H9 (cell line): ENCODE measurements at regions not wholly inside any gene's neighbourhood (a gene's known extent, or its start where the extent isn't known, plus 50 kb on each side); places are given as distances from the start of the nearest gene placed in this dataset.

ENCODE experiments used
- DNase-seq: peaks from one replicate; pipeline ENCODE4 v3.0.0-alpha.2; 2017
- H2AFZ ChIP-seq: one replicate; pipeline ENCODE4 v1.6.1; 2013; ENCODE audit warnings: mild to moderate bottlenecking, low read length, control low read depth, moderate library complexity
- H2AK5ac ChIP-seq: 2 replicates; pipeline ENCODE4 v1.6.1; 2013; ENCODE audit warnings: low read length, control low read depth, mixed read lengths; ENCODE audit not compliant: insufficient read length
- H2BK120ac ChIP-seq: one replicate; pipeline ENCODE4 v1.6.1; 2013; ENCODE audit warnings: low read depth, mild to moderate bottlenecking, low read length, control low read depth, inconsistent platforms; ENCODE audit not compliant: poor library complexity, severe bottlenecking
- H2BK12ac ChIP-seq: 2 replicates; pipeline ENCODE4 v1.6.1; 2013; ENCODE audit warnings: low read length, control low read depth, mixed read lengths, low read depth; ENCODE audit not compliant: insufficient read length
- H2BK15ac ChIP-seq: 2 replicates; pipeline ENCODE4 v1.6.1; 2013; ENCODE audit warnings: low read depth, low read length, control low read depth
- H2BK20ac ChIP-seq: one replicate; pipeline ENCODE4 v1.6.1; 2013; ENCODE audit warnings: low read depth, mild to moderate bottlenecking, low read length, control low read depth, inconsistent platforms; ENCODE audit not compliant: poor library complexity, severe bottlenecking
- H2BK5ac ChIP-seq: 2 replicates; pipeline ENCODE4 v1.6.1; 2013; ENCODE audit warnings: low read length, control low read depth, mixed read lengths; ENCODE audit not compliant: insufficient read length
- H3K14ac ChIP-seq: 2 replicates; pipeline ENCODE4 v1.6.1; 2013; ENCODE audit warnings: low read length, control low read depth; ENCODE audit not compliant: insufficient read depth
- H3K18ac ChIP-seq: 2 replicates; pipeline ENCODE4 v1.6.1; 2013; ENCODE audit warnings: low read depth, mild to moderate bottlenecking, mixed read lengths, low read length, control low read depth; ENCODE audit not compliant: insufficient read length
- H3K23ac ChIP-seq: 2 replicates; pipeline ENCODE4 v1.6.1; 2013; ENCODE audit warnings: low read length, control low read depth, mixed read lengths, low read depth; ENCODE audit not compliant: insufficient read length
- H3K23me2 ChIP-seq: 2 replicates; pipeline ENCODE4 v1.6.1; 2013; ENCODE audit warnings: low read depth, mild to moderate bottlenecking, mixed read lengths, low read length, control low read depth; ENCODE audit not compliant: insufficient read length, poor library complexity, severe bottlenecking
- H3K27ac ChIP-seq: 2 replicates; pipeline ENCODE4 v1.5.1; 2013; ENCODE audit warnings: low read length, control low read depth, mixed read lengths, low read depth; ENCODE audit not compliant: insufficient read length
- H3K27me3 ChIP-seq: 2 replicates; pipeline ENCODE4 v1.6.1; 2013; ENCODE audit warnings: low read length, control low read depth, inconsistent platforms; ENCODE audit not compliant: insufficient read depth
- H3K4ac ChIP-seq: 2 replicates; pipeline ENCODE4 v1.6.1; 2013; ENCODE audit warnings: low read depth, mild to moderate bottlenecking, control low read depth, inconsistent platforms, low read length, moderate library complexity
- H3K4me1 ChIP-seq: 2 replicates; pipeline ENCODE4 v1.6.1; 2013; ENCODE audit warnings: low read length, control low read depth, inconsistent platforms; ENCODE audit not compliant: insufficient read depth
- H3K4me2 ChIP-seq: 2 replicates; pipeline ENCODE4 v1.6.1; 2013; ENCODE audit warnings: low read length, control low read depth, mixed read lengths; ENCODE audit not compliant: insufficient read length, insufficient read depth
- H3K56ac ChIP-seq: 2 replicates; pipeline ENCODE4 v1.6.1; 2013; ENCODE audit warnings: low read depth, mild to moderate bottlenecking, mixed read lengths, low read length, control low read depth; ENCODE audit not compliant: insufficient read length
- H3K79me1 ChIP-seq: 2 replicates; pipeline ENCODE4 v1.6.1; 2013; ENCODE audit warnings: low read depth, mild to moderate bottlenecking, moderate library complexity, low read length, control low read depth, inconsistent platforms; ENCODE audit not compliant: insufficient read depth, poor library complexity, severe bottlenecking
- H3K79me2 ChIP-seq: 2 replicates; pipeline ENCODE4 v1.6.1; 2013; ENCODE audit warnings: low read length, control low read depth, inconsistent platforms; ENCODE audit not compliant: insufficient read depth
- H3K9ac ChIP-seq: 2 replicates; pipeline ENCODE4 v1.6.1; 2013; ENCODE audit warnings: low read length, control low read depth, mixed read lengths; ENCODE audit not compliant: insufficient read length; ENCODE audit errors: extremely low read depth
- H3K9me3 ChIP-seq: one replicate; pipeline ENCODE4 v1.6.1; 2013; ENCODE audit warnings: low read depth, low read length, inconsistent platforms; ENCODE audit not compliant: control insufficient read depth
- H3T11ph ChIP-seq: one replicate; pipeline ENCODE4 v1.6.1; 2013; ENCODE audit warnings: mild to moderate bottlenecking, low read length, control low read depth, inconsistent platforms
- H4K20me1 ChIP-seq: one replicate; pipeline ENCODE4 v1.6.1; 2013; ENCODE audit not compliant: control insufficient read depth, insufficient read length, insufficient read depth
- H4K5ac ChIP-seq: 2 replicates; pipeline ENCODE4 v1.6.1; 2013; ENCODE audit warnings: low read depth, mild to moderate bottlenecking, mixed read lengths, low read length, control low read depth; ENCODE audit not compliant: insufficient read length
- H4K8ac ChIP-seq: replicated peaks from 2 replicates; pipeline ENCODE4 v1.6.1; 2013; ENCODE audit warnings: low read length, control low read depth, mixed read lengths, low read depth; ENCODE audit not compliant: insufficient read length
- H4K91ac ChIP-seq: 2 replicates; pipeline ENCODE4 v1.6.1; 2013; ENCODE audit warnings: low read depth, mild to moderate bottlenecking, moderate library complexity, mixed read lengths, low read length, control low read depth; ENCODE audit not compliant: insufficient read length
- H3K27ac Mint-ChIP-seq, 3 experiments: 2 replicates in 2 of 3; 3 replicates in 1 of 3; pipeline ENCODE4 v1.8.0; 2020 to 2021; ENCODE audit warnings: mixed read lengths in 3 of 3, mild to moderate bottlenecking in 1 of 3, moderate library complexity in 1 of 3
- H3K27me3 Mint-ChIP-seq: 2 replicates; pipeline ENCODE4 v1.8.0; 2021; ENCODE audit warnings: low read depth, mild to moderate bottlenecking, moderate library complexity, mixed read lengths
- H3K36me3 Mint-ChIP-seq, 3 experiments: 2 replicates in 2 of 3; 3 replicates in 1 of 3; pipeline ENCODE4 v1.8.0; 2020 to 2021; ENCODE audit warnings: low read depth in 3 of 3, mixed read lengths in 3 of 3; ENCODE audit not compliant: insufficient read depth in 1 of 3
- H3K4me1 Mint-ChIP-seq, 2 experiments: 2 replicates each; pipeline ENCODE4 v1.8.0; 2020; ENCODE audit warnings: mixed read lengths in 2 of 2
- H3K4me3 Mint-ChIP-seq, 2 experiments: 2 replicates in 1 of 2; 3 replicates in 1 of 2; pipeline ENCODE4 v1.8.0; 2020 to 2021; ENCODE audit warnings: mild to moderate bottlenecking in 2 of 2, mixed read lengths in 2 of 2, moderate library complexity in 1 of 2
- H3K9me3 Mint-ChIP-seq, 2 experiments: 2 replicates in 1 of 2; 3 replicates in 1 of 2; pipeline ENCODE4 v1.8.0; 2020; ENCODE audit warnings: mild to moderate bottlenecking in 2 of 2, mixed read lengths in 2 of 2, moderate library complexity in 1 of 2
- WGBS: extraction: QIAGEN DNeasy Blood & Tissue Kit; methylation state at CpG from one replicate; pipeline ENCODE4 v1.1.7; 2013; ENCODE audit warnings: missing lambda C conversion rate, low lambda C conversion rate, mixed read lengths; ENCODE audit not compliant: insufficient read length; ENCODE audit errors: extremely low coverage; 5-methylcytosine and 5-hydroxymethylcytosine counted together
- TF ChIP-seq, protein P1 (sequence below): fragments of 200-600 bp; sonication (generic); conservative IDR thresholded peaks from 3 replicates; pipeline ENCODE4 v1.8.0; 2021; ENCODE audit warnings: antibody characterized with exemption, mild to moderate bottlenecking

DNA sequence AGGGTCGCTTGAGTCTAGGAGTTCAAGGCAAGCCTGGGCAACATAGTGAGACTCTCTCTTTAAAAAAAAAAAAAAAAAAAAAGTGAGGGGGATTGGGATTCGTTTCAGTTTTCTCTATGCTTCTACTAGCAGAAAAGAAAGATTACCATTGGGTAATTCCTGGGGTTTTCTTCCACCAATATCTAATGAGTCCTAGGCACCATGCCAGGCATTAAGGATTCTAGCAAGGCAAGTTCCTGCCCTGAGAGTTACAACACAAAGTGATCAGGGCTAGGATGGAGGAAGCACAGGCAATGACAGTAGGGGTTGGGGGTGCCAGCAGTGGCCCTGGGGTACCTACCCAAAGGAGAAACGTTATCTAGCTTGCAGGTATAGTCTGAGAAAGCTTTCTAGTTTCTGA, 90.8 kb downstream of the PCDH1 start:
- H3K27ac ChIP-seq = no peak overlapping the region
- no peaks in the 10 kb centered on the region for H3K79me2 ChIP-seq
- H4K8ac ChIP-seq = no peak overlapping the region
- H3K4me3 Mint-ChIP-seq = no peak overlapping the region
- H2BK15ac ChIP-seq = no peak overlapping the region
- H3K9ac ChIP-seq = no peak overlapping the region
- no peaks in the 10 kb centered on the region for H3K79me1 ChIP-seq
- H2BK12ac ChIP-seq = no peak overlapping the region
- H2BK5ac ChIP-seq = no peak overlapping the region
- no peak overlapping the region for H3T11ph ChIP-seq
- H3K36me3 Mint-ChIP-seq = peaks cover 0 to 1% (median 0%) of the 10 kb centered on the region in 3 experiments; a peak in 1 of 7 replicates
- H3K4ac ChIP-seq = no peak overlapping the region
- TF ChIP-seq, protein P1, sequence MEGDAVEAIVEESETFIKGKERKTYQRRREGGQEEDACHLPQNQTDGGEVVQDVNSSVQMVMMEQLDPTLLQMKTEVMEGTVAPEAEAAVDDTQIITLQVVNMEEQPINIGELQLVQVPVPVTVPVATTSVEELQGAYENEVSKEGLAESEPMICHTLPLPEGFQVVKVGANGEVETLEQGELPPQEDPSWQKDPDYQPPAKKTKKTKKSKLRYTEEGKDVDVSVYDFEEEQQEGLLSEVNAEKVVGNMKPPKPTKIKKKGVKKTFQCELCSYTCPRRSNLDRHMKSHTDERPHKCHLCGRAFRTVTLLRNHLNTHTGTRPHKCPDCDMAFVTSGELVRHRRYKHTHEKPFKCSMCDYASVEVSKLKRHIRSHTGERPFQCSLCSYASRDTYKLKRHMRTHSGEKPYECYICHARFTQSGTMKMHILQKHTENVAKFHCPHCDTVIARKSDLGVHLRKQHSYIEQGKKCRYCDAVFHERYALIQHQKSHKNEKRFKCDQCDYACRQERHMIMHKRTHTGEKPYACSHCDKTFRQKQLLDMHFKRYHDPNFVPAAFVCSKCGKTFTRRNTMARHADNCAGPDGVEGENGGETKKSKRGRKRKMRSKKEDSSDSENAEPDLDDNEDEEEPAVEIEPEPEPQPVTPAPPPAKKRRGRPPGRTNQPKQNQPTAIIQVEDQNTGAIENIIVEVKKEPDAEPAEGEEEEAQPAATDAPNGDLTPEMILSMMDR = no peak
- H3K27me3 Mint-ChIP-seq = peaks cover 8% of the 10 kb centered on the region
- H3K18ac ChIP-seq = no peak overlapping the region
- no peaks in the 10 kb centered on the region for H3K9me3 Mint-ChIP-seq
- H3K9me3 ChIP-seq = no peaks in the 10 kb centered on the region
- no peak for DNase-seq
- no peaks in the 10 kb centered on the region for H3K23me2 ChIP-seq
- no peak overlapping the region for H2AK5ac ChIP-seq
- H3K4me1 ChIP-seq = peaks cover 1% of the 10 kb centered on the region; the same call in 1 of the 2 replicates
- H3K14ac ChIP-seq = no peak overlapping the region
- H2BK120ac ChIP-seq = no peak overlapping the region
- no peaks in the 10 kb centered on the region for H4K20me1 ChIP-seq
- no peak overlapping the region for H3K23ac ChIP-seq
- H3K4me2 ChIP-seq = no peak overlapping the region
- WGBS = no CpG with 5 or more reads among the region's 3 CpGs
- H3K56ac ChIP-seq = no peak overlapping the region
- H3K27me3 ChIP-seq = no peaks in the 10 kb centered on the region
- H3K4me1 Mint-ChIP-seq = peaks cover 21 to 44% of the 10 kb centered on the region in 2 experiments
- no peak overlapping the region for H3K27ac Mint-ChIP-seq
- no peak overlapping the region for H4K5ac ChIP-seq
- H2BK20ac ChIP-seq = no peak overlapping the region
- H4K91ac ChIP-seq = no peak overlapping the region
- no peak overlapping the region for H2AFZ ChIP-seq
